ENCODE measurements at regions not wholly inside any gene's neighbourhood (a gene's known extent, or its start where the extent isn't known, plus 50 kb on each side); places are given as distances from the start of the nearest gene placed in this dataset.
"Not testable (repeated sequence)": the region's sequence is repeated elsewhere in the genome, so short reads cannot be mapped to it uniquely, and the experiment has no call there.

DNA sequence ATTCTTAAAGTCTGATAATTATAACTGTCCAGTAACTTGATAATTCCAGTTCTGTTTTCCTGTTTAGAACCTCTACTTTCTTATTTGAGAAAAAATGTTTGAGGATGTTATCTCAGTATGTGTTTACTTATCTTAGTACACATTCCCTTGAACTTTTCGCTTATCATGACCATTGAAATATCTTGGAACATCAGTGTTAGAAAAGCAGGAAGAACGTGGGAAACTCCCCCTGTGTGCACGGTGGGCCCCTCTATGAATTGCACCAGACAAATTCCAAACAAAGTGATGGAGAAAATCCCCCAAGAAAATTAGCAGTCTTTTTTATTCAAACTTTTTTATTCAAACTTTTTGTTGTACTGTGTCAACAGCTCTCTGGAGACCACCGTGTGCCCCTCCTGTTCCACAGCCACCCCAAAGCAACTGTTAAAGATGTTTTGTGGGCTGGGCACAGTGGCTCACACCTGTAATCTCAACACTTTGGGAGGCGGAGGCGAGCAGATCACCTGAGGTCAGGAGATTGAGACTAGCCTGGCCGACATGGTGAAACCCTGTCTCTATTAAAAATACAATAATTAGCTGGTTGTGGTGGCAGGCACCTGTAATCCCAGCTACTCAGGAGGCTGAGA, 78.3 kb upstream of the PEG3 start:
- intact Hi-C loops (cut with DNase I), result no loop called here
- no peak for FAIRE-seq
- Histone ChIP-seq H3K27me3 (no peaks in the 10 kb centered on the region), H3K4me3 (no peak overlapping the region), H3K27ac (no peak overlapping the region), H3K36me3 (no peaks in the 10 kb centered on the region), H3K9me3 (no peaks in the 10 kb centered on the region), H3K4me1 (no peaks in the 10 kb centered on the region)
- DNase-seq, result no peak
- no peak for ATAC-seq
- TF ChIP-seq, protein P1, sequence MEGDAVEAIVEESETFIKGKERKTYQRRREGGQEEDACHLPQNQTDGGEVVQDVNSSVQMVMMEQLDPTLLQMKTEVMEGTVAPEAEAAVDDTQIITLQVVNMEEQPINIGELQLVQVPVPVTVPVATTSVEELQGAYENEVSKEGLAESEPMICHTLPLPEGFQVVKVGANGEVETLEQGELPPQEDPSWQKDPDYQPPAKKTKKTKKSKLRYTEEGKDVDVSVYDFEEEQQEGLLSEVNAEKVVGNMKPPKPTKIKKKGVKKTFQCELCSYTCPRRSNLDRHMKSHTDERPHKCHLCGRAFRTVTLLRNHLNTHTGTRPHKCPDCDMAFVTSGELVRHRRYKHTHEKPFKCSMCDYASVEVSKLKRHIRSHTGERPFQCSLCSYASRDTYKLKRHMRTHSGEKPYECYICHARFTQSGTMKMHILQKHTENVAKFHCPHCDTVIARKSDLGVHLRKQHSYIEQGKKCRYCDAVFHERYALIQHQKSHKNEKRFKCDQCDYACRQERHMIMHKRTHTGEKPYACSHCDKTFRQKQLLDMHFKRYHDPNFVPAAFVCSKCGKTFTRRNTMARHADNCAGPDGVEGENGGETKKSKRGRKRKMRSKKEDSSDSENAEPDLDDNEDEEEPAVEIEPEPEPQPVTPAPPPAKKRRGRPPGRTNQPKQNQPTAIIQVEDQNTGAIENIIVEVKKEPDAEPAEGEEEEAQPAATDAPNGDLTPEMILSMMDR (IDR thresholded peaks at IDR 0.05), result no peak
- 25 to 30% methylated on average over 7 of the region's 7 CpGs for WGBS, 2 donors

DNA sequence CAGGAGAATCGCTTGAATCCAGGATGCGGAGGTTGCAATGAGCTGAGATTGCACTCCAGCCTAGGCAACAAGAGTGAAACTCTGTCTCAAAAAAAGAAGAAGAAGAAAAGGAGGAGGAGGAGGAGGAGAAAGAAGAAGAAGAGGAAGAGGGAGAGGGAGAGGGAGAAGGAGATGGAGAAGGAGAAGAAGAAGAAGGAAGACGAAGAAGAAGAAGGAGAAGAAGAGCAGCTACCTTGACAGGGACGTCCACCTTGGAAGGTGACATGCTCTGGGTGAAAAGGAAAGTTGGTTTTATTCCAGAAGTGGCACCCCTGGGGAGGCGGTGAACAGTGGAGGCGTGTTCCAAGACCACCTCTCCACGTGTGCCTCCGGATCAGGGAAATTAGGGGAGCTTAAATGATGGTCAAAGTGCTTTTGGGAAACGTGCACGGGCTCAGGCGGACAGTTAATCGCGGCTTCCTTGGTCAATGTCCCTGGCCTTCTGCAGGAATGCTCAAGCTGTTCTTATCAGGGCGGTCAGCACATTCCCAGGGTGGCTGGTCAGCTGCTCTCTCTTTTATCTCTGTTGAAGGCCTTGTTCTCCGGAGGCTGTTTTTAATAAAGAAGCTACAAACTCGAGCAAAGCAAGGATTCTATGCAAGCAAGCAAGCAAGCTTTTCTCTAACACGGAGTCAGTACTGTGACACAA, 78.9 kb upstream of the PEG3 start:
- WGBS, 2 donors, result 48 to 57% methylated on average over 17 of the region's 17 CpGs
- H3K27me3 ChIP-seq, result no peaks in the 10 kb centered on the region
- TF ChIP-seq, protein P1 (IDR thresholded peaks at IDR 0.05), result no peak
- H3K36me3 ChIP-seq, result no peaks in the 10 kb centered on the region
- no peaks in the 10 kb centered on the region for H3K9me3 ChIP-seq
- intact Hi-C loops (cut with DNase I), result no loop called here
- no peak overlapping the region for H3K4me3 ChIP-seq
- no peak for FAIRE-seq
- H3K4me1 ChIP-seq, result no peaks in the 10 kb centered on the region
- no peak for DNase-seq
- no peak overlapping the region for H3K27ac ChIP-seq
- no peak for ATAC-seq

DNA sequence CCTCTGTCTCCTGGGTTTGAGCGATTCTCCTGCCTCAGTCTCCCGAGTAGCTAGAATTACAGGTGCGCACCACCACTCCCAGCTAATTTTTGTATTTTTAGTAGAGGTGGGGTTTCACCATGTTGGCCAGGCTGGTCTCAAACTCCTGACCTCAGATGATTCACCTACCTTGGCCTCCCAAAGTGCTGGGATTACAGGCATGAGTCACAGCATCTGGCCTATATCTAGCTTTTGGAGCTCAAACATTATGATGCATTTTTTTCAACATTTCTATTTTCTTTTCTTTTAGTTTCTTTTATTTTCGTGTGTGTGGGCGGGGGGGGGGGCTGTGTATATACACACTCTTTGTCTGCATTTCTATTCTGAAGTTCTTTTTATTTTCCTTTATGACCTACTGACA, 85.6 kb upstream of the PEG3 start:
- DNase-seq; H3K27ac ChIP-seq; FAIRE-seq; H3K4me3 ChIP-seq; intact Hi-C loops (cut with DNase I); H3K4me1 ChIP-seq; H3K27me3 ChIP-seq; H3K9me3 ChIP-seq; ATAC-seq; H3K36me3 ChIP-seq: not testable (repeated sequence)
- WGBS, 2 donors, result 64 to 77% methylated on average over 5 of the region's 5 CpGs

DNA sequence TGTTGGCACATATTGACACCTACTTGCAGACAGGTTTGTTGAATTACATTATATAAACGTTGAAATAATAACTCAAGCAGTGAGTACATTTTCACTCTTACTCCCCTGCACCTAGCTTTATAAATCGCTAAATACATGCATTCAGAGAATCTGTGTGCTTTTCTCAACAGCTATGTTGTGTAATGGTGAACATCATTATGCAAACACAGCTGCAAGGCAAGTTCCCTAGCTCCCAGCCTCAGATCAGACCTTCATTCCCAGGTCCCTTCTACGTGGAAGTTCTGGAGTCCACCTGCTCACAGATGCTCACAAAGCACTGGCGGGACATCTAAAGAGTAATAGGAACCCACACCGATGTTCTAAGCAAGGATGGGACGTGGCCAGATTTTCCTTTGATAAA, 86.8 kb upstream of the PEG3 start:
- Histone ChIP-seq H3K9me3 (no peaks in the 10 kb centered on the region), H3K36me3 (no peaks in the 10 kb centered on the region), H3K4me3 (no peak overlapping the region), H3K27me3 (no peaks in the 10 kb centered on the region), H3K27ac (no peak overlapping the region), H3K4me1 (no peaks in the 10 kb centered on the region)
- TF ChIP-seq, protein P1 (IDR thresholded peaks at IDR 0.05), result no peak
- no peak for FAIRE-seq
- no peak for ATAC-seq
- no peak for DNase-seq
- WGBS, 2 donors, result 35 to 55% methylated on average over 6 of the region's 6 CpGs
- intact Hi-C loops (cut with DNase I), result no loop called here

DNA sequence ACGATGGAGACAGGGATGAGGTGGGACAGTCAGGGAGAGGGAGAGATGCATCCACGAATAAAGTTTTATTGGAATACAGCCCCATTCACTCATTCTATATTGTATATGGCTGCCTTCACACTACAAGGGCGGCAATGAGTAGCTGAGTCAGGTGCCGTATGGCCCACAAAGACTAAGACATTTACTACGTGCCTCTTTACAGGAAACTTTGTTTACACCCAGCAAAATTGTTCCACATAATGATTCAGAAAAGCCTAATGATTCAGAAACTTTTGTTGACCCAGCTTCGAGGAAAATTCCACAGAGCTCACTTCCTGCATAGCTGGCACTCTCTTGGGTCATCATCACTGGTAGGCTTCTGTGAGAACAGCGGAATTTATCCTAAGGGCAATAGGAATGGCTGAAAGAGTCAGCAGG, 87.3 kb upstream of the PEG3 start:
- Histone ChIP-seq H3K36me3 (no peaks in the 10 kb centered on the region), H3K27ac (no peak overlapping the region), H3K4me1 (no peaks in the 10 kb centered on the region), H3K27me3 (no peaks in the 10 kb centered on the region), H3K4me3 (no peak overlapping the region), H3K9me3 (no peaks in the 10 kb centered on the region)
- WGBS, 2 donors, result 45 to 64% methylated on average over 7 of the region's 7 CpGs
- ATAC-seq (no peak), FAIRE-seq (no peak), DNase-seq (no peak)
- TF ChIP-seq, protein P1 (IDR thresholded peaks at IDR 0.05), result no peak
- intact Hi-C loops (cut with DNase I), result no loop called here

Measured in pancreas (tissue), 10 donors.